Stimulated activated CD8-positive, alpha-beta memory T cell treated with anti-CD3 and anti-CD28 coated beads, Interleukin-7, amount 100 ng/mL, for 48 hours (primary cell): ENCODE measurements at regions not wholly inside any gene's neighbourhood (a gene's known extent, or its start where the extent isn't known, plus 50 kb on each side); places are given as distances from the start of the nearest gene placed in this dataset.
"Not testable (repeated sequence)": the region's sequence is repeated elsewhere in the genome, so short reads cannot be mapped to it uniquely, and the experiment has no call there.

Source experiments
- DNase-seq, 2 donors: peaks; one replicate each; pipeline ENCODE4 v3.0.0-alpha.2; 2020; ENCODE audit warnings: low read depth in 1 of 2; ENCODE audit errors: extremely low read depth in 1 of 2

- DNase-seq = no peak
Observed at GRCh38 chr12:90710711-90711110, 244.3 kb downstream of the CCER1 start.

- DNase-seq = no peak
Observed at GRCh38 chr12:90706036-90706435, 248.9 kb downstream of the CCER1 start.

- DNase-seq = no peak
Observed at GRCh38 chr12:90695415-90695814, 259.6 kb downstream of the CCER1 start.

GRCh38 chr12:90690120-90690519, 264.9 kb downstream of the CCER1 start:
- no peak for DNase-seq

- DNase-seq = not testable (repeated sequence)
Observed at GRCh38 chr12:90687682-90688081, 267.3 kb downstream of the CCER1 start.

- no peak for DNase-seq
Observed at GRCh38 chr12:90683871-90684270, 271.1 kb downstream of the CCER1 start.

GRCh38 chr12:90682398-90682797, 272.6 kb downstream of the CCER1 start:
- DNase-seq = no peak

- DNase-seq = no peak
Observed at GRCh38 chr12:90679674-90680073, 275.3 kb downstream of the CCER1 start.

GRCh38 chr12:90677552-90677951, 277.4 kb downstream of the CCER1 start:
- no peak for DNase-seq

- no peak for DNase-seq
Observed at GRCh38 chr12:90677055-90677454, 277.9 kb downstream of the CCER1 start.

- DNase-seq = no peak
Observed at GRCh38 chr12:90675106-90675505, 279.9 kb downstream of the CCER1 start.

- no peak for DNase-seq
Observed at GRCh38 chr12:90672081-90672480, 282.9 kb downstream of the CCER1 start.

- DNase-seq = not testable (repeated sequence)
Observed at GRCh38 chr12:90663949-90664348, 291.0 kb downstream of the CCER1 start.

GRCh38 chr12:90659060-90659459, 295.9 kb downstream of the CCER1 start:
- no peak for DNase-seq

- no peak for DNase-seq
Observed at GRCh38 chr12:90653040-90653439, 301.9 kb downstream of the CCER1 start.

GRCh38 chr12:90652280-90652679, 302.7 kb downstream of the CCER1 start:
- no peak for DNase-seq

- DNase-seq = no peak
Observed at GRCh38 chr12:90645181-90645580, 309.8 kb downstream of the CCER1 start.

GRCh38 chr12:90631591-90632212, 323.3 kb downstream of the CCER1 start:
- DNase-seq = no peak

- no peak for DNase-seq
Observed at GRCh38 chr12:90630006-90630405, 325.0 kb downstream of the CCER1 start.

- DNase-seq = no peak
Observed at GRCh38 chr12:90628213-90628612, 326.8 kb downstream of the CCER1 start.

- DNase-seq = no peak
Observed at GRCh38 chr12:90627180-90627896, 327.6 kb downstream of the CCER1 start.

GRCh38 chr12:90622431-90622830, 332.5 kb downstream of the CCER1 start:
- DNase-seq = no peak

GRCh38 chr12:90621927-90622326, 333.0 kb downstream of the CCER1 start:
- no peak for DNase-seq
